ENCODE measurements at regions not wholly inside any gene's neighbourhood (a gene's known extent, or its start where the extent isn't known, plus 50 kb on each side); places are given as distances from the start of the nearest gene placed in this dataset.

DNA sequence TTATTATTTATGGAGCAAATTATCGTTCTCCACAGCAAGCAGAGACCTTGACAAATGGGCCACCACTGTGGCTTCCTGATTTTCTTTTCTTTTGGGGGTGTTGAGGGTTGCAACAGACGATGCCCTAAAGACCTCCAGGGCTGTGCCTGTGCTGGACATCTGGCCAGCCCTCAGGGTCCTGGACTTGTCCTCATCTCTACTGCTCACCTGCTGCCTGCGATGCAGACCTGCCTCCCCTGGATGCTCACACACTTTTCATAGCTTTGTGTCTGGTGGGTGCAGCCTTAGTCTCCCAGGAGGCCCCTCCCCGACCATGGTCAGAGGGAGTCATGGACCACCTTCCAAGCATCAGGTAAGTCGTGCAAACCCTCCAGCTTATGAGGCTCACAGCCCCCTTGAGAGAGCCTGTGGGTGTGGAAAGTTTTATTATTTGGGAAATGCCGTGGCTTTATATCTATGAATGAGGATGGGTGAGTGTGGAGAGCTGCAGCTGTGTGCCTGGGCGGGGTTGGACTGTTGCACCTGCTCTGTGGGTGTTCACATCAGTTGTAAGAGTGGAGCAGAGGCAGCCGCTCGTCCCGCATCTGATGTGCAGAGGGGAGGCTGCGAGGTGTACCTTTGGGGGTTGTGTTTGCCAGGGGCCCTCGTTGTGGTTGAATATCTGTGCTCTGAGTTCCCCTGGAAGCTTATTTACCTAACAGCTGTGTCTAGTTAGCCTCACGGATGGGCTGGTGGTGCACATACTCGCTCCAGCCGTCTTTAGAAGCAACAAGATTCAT, 126.3 kb upstream of the IRX4 start:
- TF ChIP-seq YY1 (IDR thresholded peaks at IDR 0.05; ENCODE audit: extremely low read depth, insufficient replicate concordance, low read depth, low read length) (no peak), EZH2phosphoT487 (IDR thresholded peaks at IDR 0.05; ENCODE audit: borderline replicate concordance) (no peak), ZFX (IDR thresholded peaks at IDR 0.05) (no peak)
- TF ChIP-seq, protein P1, sequence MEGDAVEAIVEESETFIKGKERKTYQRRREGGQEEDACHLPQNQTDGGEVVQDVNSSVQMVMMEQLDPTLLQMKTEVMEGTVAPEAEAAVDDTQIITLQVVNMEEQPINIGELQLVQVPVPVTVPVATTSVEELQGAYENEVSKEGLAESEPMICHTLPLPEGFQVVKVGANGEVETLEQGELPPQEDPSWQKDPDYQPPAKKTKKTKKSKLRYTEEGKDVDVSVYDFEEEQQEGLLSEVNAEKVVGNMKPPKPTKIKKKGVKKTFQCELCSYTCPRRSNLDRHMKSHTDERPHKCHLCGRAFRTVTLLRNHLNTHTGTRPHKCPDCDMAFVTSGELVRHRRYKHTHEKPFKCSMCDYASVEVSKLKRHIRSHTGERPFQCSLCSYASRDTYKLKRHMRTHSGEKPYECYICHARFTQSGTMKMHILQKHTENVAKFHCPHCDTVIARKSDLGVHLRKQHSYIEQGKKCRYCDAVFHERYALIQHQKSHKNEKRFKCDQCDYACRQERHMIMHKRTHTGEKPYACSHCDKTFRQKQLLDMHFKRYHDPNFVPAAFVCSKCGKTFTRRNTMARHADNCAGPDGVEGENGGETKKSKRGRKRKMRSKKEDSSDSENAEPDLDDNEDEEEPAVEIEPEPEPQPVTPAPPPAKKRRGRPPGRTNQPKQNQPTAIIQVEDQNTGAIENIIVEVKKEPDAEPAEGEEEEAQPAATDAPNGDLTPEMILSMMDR (IDR thresholded peaks at IDR 0.05 in 2 of 3, conservative IDR thresholded peaks at IDR 0.05 in 1 of 3; ENCODE audit: borderline replicate concordance in 1 of 3, insufficient read depth in 1 of 3, low read depth in 2 of 3, low read length in 2 of 3): no peak

Data from HCT116 (cell line).